Transverse colon (tissue), 4 donors: ENCODE measurements at regions not wholly inside any gene's neighbourhood (a gene's known extent, or its start where the extent isn't known, plus 50 kb on each side); places are given as distances from the start of the nearest gene placed in this dataset.

ENCODE experiments used
- EP300 ChIP-seq: sonication (generic); formaldehyde crosslinking; IDR thresholded peaks from one replicate; pipeline ENCODE4 v1.6.1; 2017; ENCODE audit warnings: antibody characterized with exemption, low read depth
- POLR2A ChIP-seq: fragments of 450-650 bp; IDR thresholded peaks from one replicate; pipeline ENCODE4 v1.6.1; 2016; ENCODE audit warnings: antibody characterized with exemption, mild to moderate bottlenecking, moderate library complexity
- POLR2AphosphoS5 ChIP-seq, 3 donors: sonication (generic); formaldehyde crosslinking; IDR thresholded peaks; one replicate each; pipeline ENCODE4 v1.6.1; 2016; ENCODE audit warnings: antibody characterized with exemption in 3 of 3
- TF ChIP-seq, protein P1 (sequence below), 5 experiments: fragments of 200-600 bp in 3 of 5; fragments of 450-650 bp in 2 of 5; sonication (generic) in 3 of 5; IDR thresholded peaks; 1 replicate in 2 of 5; 2 replicates in 3 of 5; pipeline ENCODE4 v1.5.1; 2016 to 2017; ENCODE audit warnings: antibody characterized with exemption in 5 of 5, inconsistent platforms in 3 of 5, mild to moderate bottlenecking in 2 of 5, moderate library complexity in 1 of 5

DNA sequence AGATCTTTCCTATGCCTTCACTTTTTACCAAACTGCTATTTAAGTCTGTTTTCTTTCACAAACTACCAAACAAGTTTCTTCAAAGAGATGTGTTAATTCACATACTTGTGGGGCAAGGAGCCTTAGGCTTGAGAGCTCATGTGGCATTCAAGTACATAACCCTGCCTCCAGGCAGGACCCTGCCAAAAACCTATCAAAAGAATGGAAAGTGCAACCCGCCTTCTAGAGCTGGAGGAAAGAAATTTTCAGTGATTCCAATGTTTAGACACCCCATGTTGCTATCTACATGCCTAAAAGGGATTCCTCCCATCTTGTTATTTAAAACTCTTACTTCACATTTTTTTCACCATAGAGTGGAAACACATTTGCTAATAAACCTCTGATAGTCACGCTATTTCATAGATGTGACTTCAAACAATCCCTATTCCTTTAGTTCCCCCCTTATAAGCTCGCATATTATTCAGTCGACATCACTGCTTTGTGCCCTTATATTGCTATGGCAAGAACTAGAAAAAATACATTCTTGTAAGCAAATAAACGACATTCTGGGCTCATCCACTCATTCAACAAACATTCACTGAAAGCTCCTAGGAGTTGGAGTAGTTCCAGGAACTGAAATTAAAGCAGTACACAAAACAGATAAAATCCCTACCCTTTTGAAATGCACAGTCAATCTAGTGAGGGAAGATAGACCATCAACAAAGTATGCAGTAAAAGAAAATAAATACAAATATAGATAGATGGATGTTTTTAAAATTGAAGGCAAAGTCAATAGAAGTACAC, 518.1 kb downstream of the ELAVL2 start:
- TF ChIP-seq, protein P1, sequence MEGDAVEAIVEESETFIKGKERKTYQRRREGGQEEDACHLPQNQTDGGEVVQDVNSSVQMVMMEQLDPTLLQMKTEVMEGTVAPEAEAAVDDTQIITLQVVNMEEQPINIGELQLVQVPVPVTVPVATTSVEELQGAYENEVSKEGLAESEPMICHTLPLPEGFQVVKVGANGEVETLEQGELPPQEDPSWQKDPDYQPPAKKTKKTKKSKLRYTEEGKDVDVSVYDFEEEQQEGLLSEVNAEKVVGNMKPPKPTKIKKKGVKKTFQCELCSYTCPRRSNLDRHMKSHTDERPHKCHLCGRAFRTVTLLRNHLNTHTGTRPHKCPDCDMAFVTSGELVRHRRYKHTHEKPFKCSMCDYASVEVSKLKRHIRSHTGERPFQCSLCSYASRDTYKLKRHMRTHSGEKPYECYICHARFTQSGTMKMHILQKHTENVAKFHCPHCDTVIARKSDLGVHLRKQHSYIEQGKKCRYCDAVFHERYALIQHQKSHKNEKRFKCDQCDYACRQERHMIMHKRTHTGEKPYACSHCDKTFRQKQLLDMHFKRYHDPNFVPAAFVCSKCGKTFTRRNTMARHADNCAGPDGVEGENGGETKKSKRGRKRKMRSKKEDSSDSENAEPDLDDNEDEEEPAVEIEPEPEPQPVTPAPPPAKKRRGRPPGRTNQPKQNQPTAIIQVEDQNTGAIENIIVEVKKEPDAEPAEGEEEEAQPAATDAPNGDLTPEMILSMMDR (IDR thresholded peaks at IDR 0.05) = no peak
- TF ChIP-seq POLR2AphosphoS5 (IDR thresholded peaks at IDR 0.05) (no peak), EP300 (no peak), POLR2A (no peak)
